ENCODE measurements at regions not wholly inside any gene's neighbourhood (a gene's known extent, or its start where the extent isn't known, plus 50 kb on each side); places are given as distances from the start of the nearest gene placed in this dataset.
A peak's percentile ranks its signal among the peaks of the same experiment; 100 is the strongest.

- no peak for TF ChIP-seq REST (IDR thresholded peaks at IDR 0.05; ENCODE audit: borderline replicate concordance)
- TF ChIP-seq REST (CRISPR knock-in tag; IDR thresholded peaks at IDR 0.05; ENCODE audit: low read depth): no peak
Observed at GRCh38 chr16:52953215-52953614, 99.5 kb downstream of the CHD9NB start (continued).

- in situ Hi-C loops (cut with MboI): no loop called here
- no peak for TF ChIP-seq KDM2B (CRISPR knock-in tag; IDR thresholded peaks at IDR 0.05)
- TF ChIP-seq SNIP1 (IDR thresholded peaks at IDR 0.05; ENCODE audit: low read depth): no peak
- no peak for TF ChIP-seq CEBPG (CRISPR knock-in tag; IDR thresholded peaks at IDR 0.05)
- peak in 1 of 2 experiments; percentile 49; a peak in 1 of 4 replicates for TF ChIP-seq CEBPG (tag; conservative IDR thresholded peaks at IDR 0.05 in 1 of 2, IDR thresholded peaks at IDR 0.05 in 1 of 2)
Observed at GRCh38 chr16:52948946-52949345, 103.8 kb downstream of the CHD9NB start.

More at GRCh38 chr16:52948946-52949345, 103.8 kb downstream of the CHD9NB start:
- no peak overlapping the region for H3K27ac ChIP-seq (ENCODE audit: extremely low read depth, low read depth, low read length)
- no TSS peak for BruUV-seq (replicated peaks)
- H3K4me3 ChIP-seq: no peak overlapping the region
- WGBS (ENCODE audit: insufficient coverage, low coverage, missing lambda C conversion rate): 0% methylated on average over 3 of the region's 3 CpGs
- POLR2A ChIA-PET: no interaction called here
- H3K4me2 ChIP-seq (ENCODE audit: insufficient read depth, low read length): no peak overlapping the region
- ATAC-seq: no peak
- no peaks in the 10 kb centered on the region for H3K9me1 ChIP-seq (ENCODE audit: control insufficient read depth, insufficient read depth, low read length)
- H3K79me2 ChIP-seq (ENCODE audit: control insufficient read depth, insufficient read depth, low read length): no peaks in the 10 kb centered on the region
- no peak overlapping the region for H3K9ac ChIP-seq (ENCODE audit: insufficient read depth in 1 of 2, low read depth in 2 of 2, low read length in 2 of 2)
- CTCF ChIA-PET (ENCODE audit: low intra/inter-chr PET ratio): no interaction called here
- no peaks in the 10 kb centered on the region for H3K27me3 ChIP-seq (ENCODE audit: control insufficient read depth in 2 of 2, insufficient read depth in 2 of 2, low read length in 2 of 2)
- no peak overlapping the region for H2AFZ ChIP-seq (ENCODE audit: low read depth, low read length)
- no peaks in the 10 kb centered on the region for H3K36me3 ChIP-seq (ENCODE audit: control insufficient read depth, insufficient read depth, low read length)
- intact Hi-C loops (cut with micrococcal nuclease): no loop called here
- H3K4me1 ChIP-seq (replicated peaks in 1 of 2; ENCODE audit: control insufficient read depth in 2 of 2, insufficient read depth in 2 of 2, low read length in 2 of 2): no peaks in the 10 kb centered on the region
- H3K9me3 ChIP-seq (replicated peaks; ENCODE audit: control insufficient read depth, insufficient read depth, low read depth, low read length): no peaks in the 10 kb centered on the region
- DNase-seq (ENCODE audit: extremely low read depth in 1 of 4, low spot score in 3 of 4): no peak
- no peak for FAIRE-seq
- no peaks in the 10 kb centered on the region for H4K20me1 ChIP-seq (replicated peaks; ENCODE audit: control insufficient read depth, insufficient read depth, low read length)
